ENCODE measurements at regions not wholly inside any gene's neighbourhood (a gene's known extent, or its start where the extent isn't known, plus 50 kb on each side); places are given as distances from the start of the nearest gene placed in this dataset.
A peak's percentile ranks its signal among the peaks of the same experiment; 100 is the strongest.

DNA sequence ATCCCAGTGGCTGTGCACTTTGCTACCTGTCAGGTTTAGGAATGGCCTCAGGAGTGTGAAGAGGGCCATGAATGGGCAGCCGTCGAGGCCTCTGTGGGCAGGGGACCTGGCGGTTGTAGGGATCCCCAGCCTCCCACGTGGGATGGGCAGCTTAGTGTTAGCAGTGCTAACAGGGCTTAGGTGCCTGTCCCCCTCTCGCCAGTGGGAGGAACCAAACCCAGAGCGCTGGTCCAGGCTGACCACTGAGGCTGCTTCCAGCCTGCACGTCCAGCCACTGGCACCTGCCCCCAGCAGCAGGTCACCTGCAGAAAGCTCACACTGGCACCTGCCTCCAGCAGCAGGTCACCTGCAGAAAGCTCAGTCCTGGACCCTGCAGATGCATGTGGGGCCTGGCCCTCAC, 162.2 kb upstream of the CIBAR2 start:
- H3K4me3 ChIP-seq (ENCODE audit: low read length), result no peak overlapping the region
- H3K27ac ChIP-seq (ENCODE audit: low read depth, low read length), result no peak overlapping the region
- H3F3A ChIP-seq (ENCODE audit: control insufficient read depth, insufficient read depth), result no peaks in the 10 kb centered on the region
- TF ChIP-seq EZH2phosphoT487 (IDR thresholded peaks at IDR 0.05; ENCODE audit: borderline replicate concordance, low read length), result no peak
- TF ChIP-seq, protein P1, sequence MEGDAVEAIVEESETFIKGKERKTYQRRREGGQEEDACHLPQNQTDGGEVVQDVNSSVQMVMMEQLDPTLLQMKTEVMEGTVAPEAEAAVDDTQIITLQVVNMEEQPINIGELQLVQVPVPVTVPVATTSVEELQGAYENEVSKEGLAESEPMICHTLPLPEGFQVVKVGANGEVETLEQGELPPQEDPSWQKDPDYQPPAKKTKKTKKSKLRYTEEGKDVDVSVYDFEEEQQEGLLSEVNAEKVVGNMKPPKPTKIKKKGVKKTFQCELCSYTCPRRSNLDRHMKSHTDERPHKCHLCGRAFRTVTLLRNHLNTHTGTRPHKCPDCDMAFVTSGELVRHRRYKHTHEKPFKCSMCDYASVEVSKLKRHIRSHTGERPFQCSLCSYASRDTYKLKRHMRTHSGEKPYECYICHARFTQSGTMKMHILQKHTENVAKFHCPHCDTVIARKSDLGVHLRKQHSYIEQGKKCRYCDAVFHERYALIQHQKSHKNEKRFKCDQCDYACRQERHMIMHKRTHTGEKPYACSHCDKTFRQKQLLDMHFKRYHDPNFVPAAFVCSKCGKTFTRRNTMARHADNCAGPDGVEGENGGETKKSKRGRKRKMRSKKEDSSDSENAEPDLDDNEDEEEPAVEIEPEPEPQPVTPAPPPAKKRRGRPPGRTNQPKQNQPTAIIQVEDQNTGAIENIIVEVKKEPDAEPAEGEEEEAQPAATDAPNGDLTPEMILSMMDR (IDR thresholded peaks at IDR 0.05; ENCODE audit: low read depth, low read length, poor library complexity, severe bottlenecking), result no peak
- no peaks in the 10 kb centered on the region for H3K36me3 ChIP-seq (ENCODE audit: control insufficient read depth, low read length)
- no peaks in the 10 kb centered on the region for H4K20me1 ChIP-seq (ENCODE audit: control insufficient read depth, insufficient read depth, low read depth, low read length)
- H3K9me2 ChIP-seq (replicated peaks; ENCODE audit: control insufficient read depth, low read length), result no peaks in the 10 kb centered on the region
- H3K79me2 ChIP-seq (ENCODE audit: control insufficient read depth, low read length), result no peaks in the 10 kb centered on the region
- no peaks in the 10 kb centered on the region for H3K9me3 ChIP-seq (ENCODE audit: control insufficient read depth, insufficient read depth, low read length)
- no peak overlapping the region for H3K4me2 ChIP-seq (ENCODE audit: low read length)
- H3K27me3 ChIP-seq (ENCODE audit: control insufficient read depth, low read length), result no peaks in the 10 kb centered on the region
- no peaks in the 10 kb centered on the region for H3K4me1 ChIP-seq (ENCODE audit: control insufficient read depth, low read length)

DNA sequence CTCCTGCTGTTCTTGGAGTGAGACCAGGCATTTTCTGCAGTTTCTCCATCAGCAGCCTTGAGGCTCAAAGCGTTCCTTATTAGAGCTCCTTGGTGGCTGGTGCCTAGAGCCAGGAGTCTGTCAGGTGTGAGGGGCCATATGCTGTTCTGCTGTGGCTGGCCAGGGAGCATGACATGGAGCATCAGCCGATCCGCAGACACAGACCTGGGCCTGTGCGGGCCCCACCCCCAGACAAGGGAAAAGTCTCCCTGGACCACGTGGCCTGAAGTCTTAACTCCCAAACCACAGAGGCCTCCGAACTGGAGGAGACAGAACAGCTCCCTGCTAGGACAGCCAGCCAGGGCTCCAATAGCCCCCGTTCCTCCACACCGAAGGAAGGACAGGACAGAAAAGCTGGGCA, 162.7 kb upstream of the CIBAR2 start:
- Histone ChIP-seq H3K4me1 (ENCODE audit: control insufficient read depth, low read length) (no peaks in the 10 kb centered on the region), H3K9me3 (ENCODE audit: control insufficient read depth, insufficient read depth, low read length) (no peaks in the 10 kb centered on the region), H4K20me1 (ENCODE audit: control insufficient read depth, insufficient read depth, low read depth, low read length) (no peaks in the 10 kb centered on the region), H3F3A (ENCODE audit: control insufficient read depth, insufficient read depth) (no peaks in the 10 kb centered on the region), H3K27me3 (ENCODE audit: control insufficient read depth, low read length) (no peaks in the 10 kb centered on the region), H3K4me3 (ENCODE audit: low read length) (no peak overlapping the region), H3K79me2 (ENCODE audit: control insufficient read depth, low read length) (no peaks in the 10 kb centered on the region), H3K36me3 (ENCODE audit: control insufficient read depth, low read length) (no peaks in the 10 kb centered on the region), H3K27ac (ENCODE audit: low read depth, low read length) (no peak overlapping the region), H3K4me2 (ENCODE audit: low read length) (no peak overlapping the region), H3K9me2 (replicated peaks; ENCODE audit: control insufficient read depth, low read length) (no peaks in the 10 kb centered on the region)
- no peak for TF ChIP-seq EZH2phosphoT487 (IDR thresholded peaks at IDR 0.05; ENCODE audit: borderline replicate concordance, low read length)
- TF ChIP-seq, protein P1 (IDR thresholded peaks at IDR 0.05; ENCODE audit: low read depth, low read length, poor library complexity, severe bottlenecking), result no peak

DNA sequence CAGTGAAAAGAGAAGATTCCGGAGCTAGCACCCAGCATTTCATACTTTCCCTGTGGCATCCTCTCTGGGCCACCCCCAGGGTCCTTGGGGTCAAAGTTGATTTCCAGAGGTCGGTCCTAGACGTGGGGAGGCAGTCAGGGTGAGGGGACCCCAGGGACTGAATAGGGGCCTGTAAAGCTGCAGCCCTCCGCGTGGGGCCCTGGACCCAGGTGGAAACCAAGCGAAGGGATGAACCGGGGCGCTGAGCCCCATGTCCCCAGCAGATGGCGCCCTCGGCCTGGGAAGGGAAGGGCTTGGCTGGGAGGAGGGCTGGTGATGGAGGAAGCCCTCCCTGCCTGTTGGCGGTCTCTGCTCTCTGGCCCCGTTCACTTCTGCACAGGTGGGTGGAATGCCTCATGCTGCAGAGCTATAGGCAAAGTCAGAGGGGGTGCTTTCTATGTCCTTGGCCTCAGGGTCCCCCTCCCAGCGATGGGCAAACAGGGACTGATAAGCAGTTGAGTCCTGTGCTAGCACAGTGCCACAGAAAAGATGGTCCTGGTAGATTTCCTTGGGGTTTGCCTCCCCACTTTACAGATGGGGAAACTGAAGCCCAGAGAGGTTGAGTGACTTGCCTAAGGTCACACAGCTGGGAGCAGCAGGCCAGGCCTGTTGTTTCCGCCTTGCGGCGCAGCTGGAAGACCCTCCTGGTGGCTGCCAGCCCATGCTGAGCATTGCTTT, 163.4 kb upstream of the CIBAR2 start:
- H3K27me3 ChIP-seq (ENCODE audit: control insufficient read depth, low read length), result no peaks in the 10 kb centered on the region
- H3F3A ChIP-seq (ENCODE audit: control insufficient read depth, insufficient read depth), result no peaks in the 10 kb centered on the region
- no peaks in the 10 kb centered on the region for H3K79me2 ChIP-seq (ENCODE audit: control insufficient read depth, low read length)
- no peak overlapping the region for H3K4me2 ChIP-seq (ENCODE audit: low read length)
- H3K4me1 ChIP-seq (ENCODE audit: control insufficient read depth, low read length), result no peaks in the 10 kb centered on the region
- no peaks in the 10 kb centered on the region for H3K36me3 ChIP-seq (ENCODE audit: control insufficient read depth, low read length)
- no peak for TF ChIP-seq EZH2phosphoT487 (IDR thresholded peaks at IDR 0.05; ENCODE audit: borderline replicate concordance, low read length)
- TF ChIP-seq, protein P1 (IDR thresholded peaks at IDR 0.05; ENCODE audit: low read depth, low read length, poor library complexity, severe bottlenecking), result peak; percentile 88
- H3K9me2 ChIP-seq (replicated peaks; ENCODE audit: control insufficient read depth, low read length), result no peaks in the 10 kb centered on the region
- H3K9me3 ChIP-seq (ENCODE audit: control insufficient read depth, insufficient read depth, low read length), result no peaks in the 10 kb centered on the region
- H3K4me3 ChIP-seq (ENCODE audit: low read length), result no peak overlapping the region
- no peak overlapping the region for H3K27ac ChIP-seq (ENCODE audit: low read depth, low read length)
- no peaks in the 10 kb centered on the region for H4K20me1 ChIP-seq (ENCODE audit: control insufficient read depth, insufficient read depth, low read depth, low read length)
